ENCODE measurements at regions not wholly inside any gene's neighbourhood (a gene's known extent, or its start where the extent isn't known, plus 50 kb on each side); places are given as distances from the start of the nearest gene placed in this dataset.

DNA sequence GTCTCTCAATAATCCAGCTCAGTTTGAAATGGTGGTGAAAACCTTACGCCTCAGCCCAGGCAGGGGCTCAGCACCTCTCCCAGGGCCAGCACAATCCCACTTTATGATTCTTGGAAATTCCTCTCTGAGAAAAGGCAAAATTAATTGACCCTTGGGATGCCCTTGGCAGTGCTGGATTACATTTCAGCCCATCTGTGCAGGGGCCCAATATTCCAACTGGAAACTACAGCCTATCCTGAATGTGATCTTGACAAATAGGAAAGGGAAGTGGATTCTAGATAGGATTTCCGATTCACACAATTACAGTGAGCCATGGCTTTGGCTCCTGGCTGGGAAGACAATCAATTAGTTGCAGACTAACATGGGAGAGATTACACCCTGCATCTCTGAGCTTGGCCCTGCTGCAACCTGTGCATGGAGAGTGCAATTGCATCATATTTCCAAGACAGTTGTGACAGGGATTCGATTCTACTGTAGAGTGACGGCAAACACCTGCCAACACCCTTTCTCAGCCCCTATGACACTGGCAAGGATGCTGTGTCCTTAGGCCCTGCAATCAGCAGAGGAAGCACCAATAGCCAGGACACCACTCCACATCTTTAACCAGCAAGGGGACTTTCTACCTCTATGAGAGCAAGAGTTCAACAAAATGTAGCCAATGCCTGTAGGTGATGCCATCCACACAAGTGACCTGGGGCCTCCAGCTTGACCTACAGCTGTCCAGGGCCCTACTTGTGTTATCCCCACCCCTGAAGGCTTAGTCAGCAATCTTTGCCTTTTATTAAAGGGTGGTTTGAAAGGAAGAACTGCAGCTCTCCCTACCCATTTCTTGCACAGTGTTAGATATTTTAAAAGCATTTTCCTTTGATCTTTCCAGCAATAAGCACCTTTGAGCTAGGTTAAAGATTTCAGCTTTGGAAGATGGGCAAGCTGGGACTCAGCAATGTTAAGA, 187.2 kb upstream of the HS6ST1 start:
- Mint-ChIP-seq H3K4me1 (no peaks in the 10 kb centered on the region), H3K27ac (no peak overlapping the region), H3K4me3 (no peak overlapping the region), H3K36me3 (no peaks in the 10 kb centered on the region), H3K9me3 (no peaks in the 10 kb centered on the region), H3K27me3 (peaks cover 6 to 9% of the 10 kb centered on the region in 2 donors)
- POLR2A ChIA-PET = no interaction called here
- no peaks in the 10 kb centered on the region for H3K4me1 ChIP-seq (ENCODE audit: insufficient read depth, low read length)
- no peaks in the 10 kb centered on the region for H3K27me3 ChIP-seq (ENCODE audit: insufficient read depth, low read length, poor library complexity, severe bottlenecking)
- no peaks in the 10 kb centered on the region for H3K36me3 ChIP-seq (ENCODE audit: insufficient read depth, low read length)
- no peak overlapping the region for H3K27ac ChIP-seq (ENCODE audit: low read depth, low read length)
- CTCF ChIA-PET = no interaction called here
- no peak overlapping the region for H3K4me3 ChIP-seq (ENCODE audit: low read length)
- no peak for DNase-seq
- H3K9me3 ChIP-seq (ENCODE audit: low read length) = no peaks in the 10 kb centered on the region

DNA sequence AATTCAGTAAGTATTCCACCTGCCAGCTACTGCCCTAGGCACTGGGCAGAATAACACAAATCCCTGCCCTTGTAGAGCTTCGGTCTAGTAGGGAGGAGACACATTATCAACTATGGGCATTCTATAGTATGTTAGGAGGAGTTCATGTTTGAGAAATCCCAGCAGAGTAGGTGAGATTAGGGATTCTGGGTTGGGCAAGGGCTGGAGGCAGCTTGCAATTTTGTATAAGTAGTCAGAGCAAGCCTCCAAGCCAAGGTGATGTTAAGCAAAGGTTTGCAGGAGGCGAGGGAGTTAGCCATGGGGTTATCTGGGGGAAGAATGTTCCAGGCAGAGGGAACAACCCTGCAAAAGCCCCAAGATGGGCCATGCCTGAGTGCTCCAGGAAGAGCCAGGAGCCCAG, 187.9 kb upstream of the HS6ST1 start:
- H3K9me3 Mint-ChIP-seq = no peaks in the 10 kb centered on the region

DNA sequence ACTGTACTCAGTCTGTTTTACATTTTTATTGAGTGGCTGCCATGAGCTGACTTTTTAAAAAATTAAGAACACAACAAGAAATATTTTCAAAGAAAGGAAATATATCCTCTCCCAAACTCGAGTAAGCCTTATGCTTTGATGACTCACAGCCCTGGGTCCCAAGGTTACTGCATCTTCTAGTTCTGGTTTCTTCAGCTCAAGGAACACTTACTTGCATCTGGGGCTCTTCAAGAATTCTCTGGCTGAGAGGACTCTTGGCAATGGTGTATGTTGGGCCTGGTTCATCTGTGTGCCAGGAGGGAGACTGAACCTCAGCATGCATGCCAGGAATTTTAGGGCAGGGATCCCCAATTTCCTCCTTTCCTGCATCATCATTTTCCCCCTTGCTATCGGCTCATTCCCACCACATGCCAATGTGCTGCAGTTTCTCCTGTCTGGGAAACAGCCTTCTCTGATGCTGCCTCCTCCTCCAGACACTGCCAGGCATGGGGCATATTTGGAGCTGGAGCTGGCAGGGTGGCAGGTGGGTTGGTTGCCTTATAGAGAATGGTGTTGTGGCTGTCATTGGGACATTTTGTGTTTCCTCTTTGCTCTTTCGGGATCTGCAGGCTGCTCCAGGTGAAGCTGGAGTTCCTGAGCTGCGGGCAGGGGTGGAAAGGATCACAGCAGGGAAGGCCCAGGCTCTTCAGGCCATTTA, 192.2 kb upstream of the HS6ST1 start:
- H3K4me1 Mint-ChIP-seq = no peaks in the 10 kb centered on the region
- H3K9me3 Mint-ChIP-seq = no peaks in the 10 kb centered on the region
- Histone ChIP-seq H3K36me3 (ENCODE audit: insufficient read depth, low read length) (no peaks in the 10 kb centered on the region), H3K4me3 (ENCODE audit: low read length) (no peak overlapping the region), H3K9me3 (ENCODE audit: low read length) (no peaks in the 10 kb centered on the region), H3K27me3 (ENCODE audit: insufficient read depth, low read length, poor library complexity, severe bottlenecking) (no peaks in the 10 kb centered on the region), H3K27ac (ENCODE audit: low read depth, low read length) (no peak overlapping the region), H3K4me1 (ENCODE audit: insufficient read depth, low read length) (no peaks in the 10 kb centered on the region)
- peaks cover 8 to 11% of the 10 kb centered on the region in 2 donors for H3K27me3 Mint-ChIP-seq
- no peak overlapping the region for H3K27ac Mint-ChIP-seq
- no peak overlapping the region for H3K4me3 Mint-ChIP-seq
- ChIA-PET CTCF (no interaction called here), POLR2A (no interaction called here)
- H3K36me3 Mint-ChIP-seq = no peaks in the 10 kb centered on the region
- no peak for DNase-seq

More for the DNA sequence above, 187.9 kb upstream of the HS6ST1 start:
- DNase-seq = no peak
- Histone ChIP-seq H3K4me3 (ENCODE audit: low read length) (no peak overlapping the region), H3K27me3 (ENCODE audit: insufficient read depth, low read length, poor library complexity, severe bottlenecking) (no peaks in the 10 kb centered on the region), H3K9me3 (ENCODE audit: low read length) (no peaks in the 10 kb centered on the region), H3K27ac (ENCODE audit: low read depth, low read length) (no peak overlapping the region), H3K4me1 (ENCODE audit: insufficient read depth, low read length) (no peaks in the 10 kb centered on the region), H3K36me3 (ENCODE audit: insufficient read depth, low read length) (no peaks in the 10 kb centered on the region)
- ChIA-PET POLR2A (no interaction called here), CTCF (no interaction called here)
- H3K4me3 Mint-ChIP-seq = no peak overlapping the region
- H3K36me3 Mint-ChIP-seq = no peaks in the 10 kb centered on the region
- no peaks in the 10 kb centered on the region for H3K4me1 Mint-ChIP-seq
- H3K27me3 Mint-ChIP-seq = peaks cover 6 to 9% of the 10 kb centered on the region in 2 donors
- no peak overlapping the region for H3K27ac Mint-ChIP-seq

DNA sequence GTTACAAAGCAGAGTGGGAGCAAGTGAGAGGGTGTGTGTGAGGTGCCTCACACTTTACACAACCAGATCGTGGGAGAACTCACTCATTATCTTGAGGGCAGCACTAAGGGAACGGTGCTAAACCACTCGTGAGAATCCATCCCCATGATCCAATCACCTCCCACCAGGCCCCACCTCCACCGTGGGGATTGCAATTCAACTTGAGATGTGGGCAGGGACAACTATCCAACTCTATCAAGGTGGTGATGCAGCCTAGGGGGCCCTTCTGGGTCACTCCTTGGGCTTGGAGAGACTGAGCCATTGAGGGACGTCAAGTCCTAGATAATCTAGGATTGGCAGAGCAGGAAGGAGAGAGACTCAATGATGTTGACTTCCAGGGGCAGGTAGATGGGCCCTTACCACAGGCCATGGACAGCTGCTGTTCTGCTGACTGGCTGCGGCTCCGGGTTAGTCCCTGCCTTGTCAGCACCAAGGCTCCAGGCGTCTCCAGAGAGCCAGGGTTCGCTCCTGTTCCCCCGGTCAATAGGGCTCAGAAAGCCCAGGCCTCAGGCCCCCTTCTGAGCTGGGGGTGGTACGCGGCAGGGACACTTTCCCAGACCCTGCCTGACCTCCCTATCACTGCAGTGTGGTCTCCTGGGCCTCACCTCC, 193.2 kb upstream of the HS6ST1 start:
- H3K27ac Mint-ChIP-seq = no peak overlapping the region
- peaks cover 11 to 12% of the 10 kb centered on the region in 2 donors for H3K27me3 Mint-ChIP-seq
- no peak overlapping the region for H3K4me3 ChIP-seq (ENCODE audit: low read length)
- no peaks in the 10 kb centered on the region for H3K36me3 Mint-ChIP-seq
- no peaks in the 10 kb centered on the region for H3K4me1 ChIP-seq (ENCODE audit: insufficient read depth, low read length)
- ChIA-PET POLR2A (no interaction called here), CTCF (no interaction called here)
- no peaks in the 10 kb centered on the region for H3K4me1 Mint-ChIP-seq
- H3K9me3 ChIP-seq (ENCODE audit: low read length) = no peaks in the 10 kb centered on the region
- H3K4me3 Mint-ChIP-seq = no peak overlapping the region
- no peaks in the 10 kb centered on the region for H3K9me3 Mint-ChIP-seq
- H3K27ac ChIP-seq (ENCODE audit: low read depth, low read length) = no peak overlapping the region
- no peak for DNase-seq
- no peaks in the 10 kb centered on the region for H3K36me3 ChIP-seq (ENCODE audit: insufficient read depth, low read length)
- no peaks in the 10 kb centered on the region for H3K27me3 ChIP-seq (ENCODE audit: insufficient read depth, low read length, poor library complexity, severe bottlenecking)

DNA sequence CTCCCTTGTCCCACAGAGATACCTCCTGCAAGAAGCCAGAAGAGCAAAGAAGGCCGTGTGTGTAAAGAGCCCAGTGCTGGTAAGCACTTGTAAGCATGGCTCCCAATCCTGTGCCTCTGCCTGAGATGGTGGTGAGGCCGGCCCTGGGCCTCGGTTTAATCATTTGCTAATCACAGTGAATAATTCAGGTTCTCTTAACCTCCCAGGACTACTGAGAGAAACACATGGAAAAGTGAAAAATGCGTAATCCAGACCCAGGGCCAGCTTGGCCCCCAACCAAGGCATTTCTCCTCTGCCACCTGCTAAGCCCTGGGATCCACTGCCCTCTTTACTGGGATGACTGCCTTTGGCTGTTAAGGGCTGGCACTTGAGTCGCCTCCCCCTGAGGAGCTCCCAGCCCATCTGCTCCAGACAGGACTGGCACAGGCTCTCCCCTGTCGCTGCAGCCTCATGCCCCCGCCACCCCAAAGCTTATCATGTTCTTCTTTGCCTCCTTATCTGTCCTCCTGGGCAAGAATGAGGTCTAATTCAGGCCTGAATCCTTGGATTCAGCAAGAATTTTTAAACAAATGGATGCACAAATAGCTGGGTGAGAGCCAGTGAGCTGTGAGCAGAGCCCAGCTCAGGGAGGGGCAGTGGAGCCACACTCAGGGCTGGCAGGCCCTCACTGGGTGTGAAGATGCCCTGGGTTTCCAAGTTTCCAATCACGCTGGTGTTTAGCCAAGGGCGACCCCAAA, 193.9 kb upstream of the HS6ST1 start:
- Mint-ChIP-seq H3K9me3 (no peaks in the 10 kb centered on the region), H3K27me3 (peaks cover 9 to 12% of the 10 kb centered on the region in 2 donors), H3K4me3 (no peak overlapping the region), H3K27ac (no peak overlapping the region), H3K4me1 (no peaks in the 10 kb centered on the region), H3K36me3 (no peaks in the 10 kb centered on the region)
- POLR2A ChIA-PET = no interaction called here
- H3K4me1 ChIP-seq (ENCODE audit: insufficient read depth, low read length) = no peaks in the 10 kb centered on the region
- H3K9me3 ChIP-seq (ENCODE audit: low read length) = no peaks in the 10 kb centered on the region
- no peak overlapping the region for H3K27ac ChIP-seq (ENCODE audit: low read depth, low read length)
- DNase-seq = no peak
- no peak overlapping the region for H3K4me3 ChIP-seq (ENCODE audit: low read length)
- H3K36me3 ChIP-seq (ENCODE audit: insufficient read depth, low read length) = no peaks in the 10 kb centered on the region
- no peaks in the 10 kb centered on the region for H3K27me3 ChIP-seq (ENCODE audit: insufficient read depth, low read length, poor library complexity, severe bottlenecking)
- CTCF ChIA-PET = no interaction called here

DNA sequence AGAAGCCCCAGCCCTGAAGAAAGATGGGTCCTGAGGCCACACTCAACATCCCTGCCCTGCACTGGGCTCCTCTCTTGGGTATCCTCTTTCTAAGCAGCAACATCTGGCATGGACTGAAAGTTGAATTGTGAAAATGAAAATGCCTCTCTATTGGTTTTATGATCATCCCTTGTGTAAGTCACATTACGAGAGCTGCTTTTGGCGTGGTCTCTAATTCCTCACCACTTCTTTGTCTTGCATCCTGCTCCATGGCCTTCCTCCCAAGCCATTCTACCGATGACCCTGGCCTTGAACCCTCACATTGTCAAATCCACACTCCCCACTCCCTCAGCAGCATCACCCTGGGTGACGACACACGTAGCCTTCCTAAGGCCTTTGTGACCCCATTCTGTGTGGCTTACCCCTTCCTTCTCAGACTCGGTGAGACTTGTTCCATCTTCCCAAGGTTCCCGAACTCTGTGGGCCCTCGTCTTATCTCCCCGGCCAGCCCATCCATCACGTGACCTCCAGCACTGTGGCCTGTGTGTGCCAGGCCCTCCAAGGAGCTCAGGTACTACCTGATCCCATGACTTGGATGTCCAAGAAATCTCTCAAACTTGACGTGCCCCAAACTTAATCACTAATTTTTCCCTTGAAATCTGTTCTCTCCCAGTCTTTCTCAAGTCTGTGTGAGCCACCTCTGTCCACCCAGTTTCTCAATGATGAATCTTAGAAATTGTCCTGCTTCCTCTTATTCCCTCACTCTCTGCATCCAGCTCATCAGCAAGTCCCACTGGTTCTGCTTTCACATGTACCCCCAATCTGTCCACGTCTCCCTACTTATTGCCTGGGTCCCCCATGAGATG, 194.7 kb upstream of the HS6ST1 start:
- H3K36me3 Mint-ChIP-seq = no peaks in the 10 kb centered on the region
- ChIA-PET POLR2A (no interaction called here), CTCF (no interaction called here)
- H3K4me3 Mint-ChIP-seq = no peak overlapping the region
- Histone ChIP-seq H3K4me3 (ENCODE audit: low read length) (no peak overlapping the region), H3K27ac (ENCODE audit: low read depth, low read length) (no peak overlapping the region), H3K4me1 (ENCODE audit: insufficient read depth, low read length) (no peaks in the 10 kb centered on the region), H3K36me3 (ENCODE audit: insufficient read depth, low read length) (no peaks in the 10 kb centered on the region), H3K9me3 (ENCODE audit: low read length) (no peaks in the 10 kb centered on the region), H3K27me3 (ENCODE audit: insufficient read depth, low read length, poor library complexity, severe bottlenecking) (no peaks in the 10 kb centered on the region)
- no peaks in the 10 kb centered on the region for H3K9me3 Mint-ChIP-seq
- H3K27me3 Mint-ChIP-seq = peaks cover 9 to 12% of the 10 kb centered on the region in 2 donors
- H3K27ac Mint-ChIP-seq = no peak overlapping the region
- H3K4me1 Mint-ChIP-seq = no peaks in the 10 kb centered on the region
- no peak for DNase-seq

DNA sequence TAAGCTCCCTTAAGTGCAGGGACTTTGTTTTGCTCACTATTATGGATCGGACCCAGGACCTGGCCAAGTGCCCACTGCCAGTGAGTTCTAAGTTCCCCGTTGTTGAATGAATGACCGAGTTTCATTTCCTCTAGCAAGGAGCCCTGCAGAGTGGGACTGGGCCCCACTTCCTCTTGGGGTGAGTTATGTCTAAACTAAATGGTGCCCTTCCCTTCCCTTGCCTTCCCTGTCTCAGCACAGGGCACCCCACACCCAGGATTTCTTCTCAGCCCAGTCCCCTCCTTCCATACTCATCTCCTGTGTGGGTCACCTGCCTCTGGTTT, 195.3 kb upstream of the HS6ST1 start:
- H3K27ac ChIP-seq (ENCODE audit: low read depth, low read length) = no peak overlapping the region
- peaks cover 9 to 12% of the 10 kb centered on the region in 2 donors for H3K27me3 Mint-ChIP-seq
- no peaks in the 10 kb centered on the region for H3K36me3 Mint-ChIP-seq
- POLR2A ChIA-PET = no interaction called here
- H3K4me3 ChIP-seq (ENCODE audit: low read length) = no peak overlapping the region
- H3K27me3 ChIP-seq (ENCODE audit: insufficient read depth, low read length, poor library complexity, severe bottlenecking) = no peaks in the 10 kb centered on the region
- H3K36me3 ChIP-seq (ENCODE audit: insufficient read depth, low read length) = no peaks in the 10 kb centered on the region
- H3K9me3 ChIP-seq (ENCODE audit: low read length) = no peaks in the 10 kb centered on the region
- H3K4me3 Mint-ChIP-seq = no peak overlapping the region
- no peaks in the 10 kb centered on the region for H3K9me3 Mint-ChIP-seq
- H3K4me1 Mint-ChIP-seq = no peaks in the 10 kb centered on the region
- CTCF ChIA-PET = no interaction called here
- no peak for DNase-seq
- H3K4me1 ChIP-seq (ENCODE audit: insufficient read depth, low read length) = no peaks in the 10 kb centered on the region
- no peak overlapping the region for H3K27ac Mint-ChIP-seq
